ENCODE measurements at regions not wholly inside any gene's neighbourhood (a gene's known extent, or its start where the extent isn't known, plus 50 kb on each side); places are given as distances from the start of the nearest gene placed in this dataset.

DNA sequence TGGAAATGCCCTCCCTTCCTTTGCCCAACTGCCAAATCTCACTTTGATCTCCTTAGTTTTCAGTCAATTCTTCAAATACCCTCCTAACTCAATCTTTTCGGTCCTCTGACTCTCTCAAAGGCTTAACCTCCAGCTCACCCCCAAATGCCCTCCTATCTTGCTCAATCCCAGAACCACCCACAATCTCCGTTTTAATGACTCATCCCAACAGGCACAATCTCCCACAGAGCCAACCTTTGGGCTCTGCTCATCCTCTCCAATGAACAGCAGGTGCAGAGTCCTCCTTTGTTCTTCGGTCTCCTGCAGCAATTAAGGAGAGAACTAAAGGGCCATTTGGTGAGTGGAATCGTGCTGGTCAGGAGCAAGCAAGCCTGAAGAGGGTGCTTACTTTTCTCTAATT is 366.1 kb upstream of the CRIM1 start:
- TF ChIP-seq, protein P1, sequence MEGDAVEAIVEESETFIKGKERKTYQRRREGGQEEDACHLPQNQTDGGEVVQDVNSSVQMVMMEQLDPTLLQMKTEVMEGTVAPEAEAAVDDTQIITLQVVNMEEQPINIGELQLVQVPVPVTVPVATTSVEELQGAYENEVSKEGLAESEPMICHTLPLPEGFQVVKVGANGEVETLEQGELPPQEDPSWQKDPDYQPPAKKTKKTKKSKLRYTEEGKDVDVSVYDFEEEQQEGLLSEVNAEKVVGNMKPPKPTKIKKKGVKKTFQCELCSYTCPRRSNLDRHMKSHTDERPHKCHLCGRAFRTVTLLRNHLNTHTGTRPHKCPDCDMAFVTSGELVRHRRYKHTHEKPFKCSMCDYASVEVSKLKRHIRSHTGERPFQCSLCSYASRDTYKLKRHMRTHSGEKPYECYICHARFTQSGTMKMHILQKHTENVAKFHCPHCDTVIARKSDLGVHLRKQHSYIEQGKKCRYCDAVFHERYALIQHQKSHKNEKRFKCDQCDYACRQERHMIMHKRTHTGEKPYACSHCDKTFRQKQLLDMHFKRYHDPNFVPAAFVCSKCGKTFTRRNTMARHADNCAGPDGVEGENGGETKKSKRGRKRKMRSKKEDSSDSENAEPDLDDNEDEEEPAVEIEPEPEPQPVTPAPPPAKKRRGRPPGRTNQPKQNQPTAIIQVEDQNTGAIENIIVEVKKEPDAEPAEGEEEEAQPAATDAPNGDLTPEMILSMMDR (IDR thresholded peaks at IDR 0.05; ENCODE audit: poor library complexity, severe bottlenecking): no peak
- TF ChIP-seq POLR2AphosphoS5 (IDR thresholded peaks at IDR 0.05) (no peak), EZH2 (IDR thresholded peaks at IDR 0.05; ENCODE audit: borderline replicate concordance, insufficient read depth, low read length, poor library complexity, severe bottlenecking) (no peak), EP300 (conservative IDR thresholded peaks at IDR 0.05; ENCODE audit: poor library complexity, severe bottlenecking) (no peak)
- TF ChIP-seq, protein P2, sequence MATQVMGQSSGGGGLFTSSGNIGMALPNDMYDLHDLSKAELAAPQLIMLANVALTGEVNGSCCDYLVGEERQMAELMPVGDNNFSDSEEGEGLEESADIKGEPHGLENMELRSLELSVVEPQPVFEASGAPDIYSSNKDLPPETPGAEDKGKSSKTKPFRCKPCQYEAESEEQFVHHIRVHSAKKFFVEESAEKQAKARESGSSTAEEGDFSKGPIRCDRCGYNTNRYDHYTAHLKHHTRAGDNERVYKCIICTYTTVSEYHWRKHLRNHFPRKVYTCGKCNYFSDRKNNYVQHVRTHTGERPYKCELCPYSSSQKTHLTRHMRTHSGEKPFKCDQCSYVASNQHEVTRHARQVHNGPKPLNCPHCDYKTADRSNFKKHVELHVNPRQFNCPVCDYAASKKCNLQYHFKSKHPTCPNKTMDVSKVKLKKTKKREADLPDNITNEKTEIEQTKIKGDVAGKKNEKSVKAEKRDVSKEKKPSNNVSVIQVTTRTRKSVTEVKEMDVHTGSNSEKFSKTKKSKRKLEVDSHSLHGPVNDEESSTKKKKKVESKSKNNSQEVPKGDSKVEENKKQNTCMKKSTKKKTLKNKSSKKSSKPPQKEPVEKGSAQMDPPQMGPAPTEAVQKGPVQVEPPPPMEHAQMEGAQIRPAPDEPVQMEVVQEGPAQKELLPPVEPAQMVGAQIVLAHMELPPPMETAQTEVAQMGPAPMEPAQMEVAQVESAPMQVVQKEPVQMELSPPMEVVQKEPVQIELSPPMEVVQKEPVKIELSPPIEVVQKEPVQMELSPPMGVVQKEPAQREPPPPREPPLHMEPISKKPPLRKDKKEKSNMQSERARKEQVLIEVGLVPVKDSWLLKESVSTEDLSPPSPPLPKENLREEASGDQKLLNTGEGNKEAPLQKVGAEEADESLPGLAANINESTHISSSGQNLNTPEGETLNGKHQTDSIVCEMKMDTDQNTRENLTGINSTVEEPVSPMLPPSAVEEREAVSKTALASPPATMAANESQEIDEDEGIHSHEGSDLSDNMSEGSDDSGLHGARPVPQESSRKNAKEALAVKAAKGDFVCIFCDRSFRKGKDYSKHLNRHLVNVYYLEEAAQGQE (IDR thresholded peaks at IDR 0.05; ENCODE audit: borderline replicate concordance): no peak
